ENCODE measurements at regions not wholly inside any gene's neighbourhood (a gene's known extent, or its start where the extent isn't known, plus 50 kb on each side); places are given as distances from the start of the nearest gene placed in this dataset.
"Not testable (repeated sequence)": the region's sequence is repeated elsewhere in the genome, so short reads cannot be mapped to it uniquely, and the experiment has no call there.

- DNase-seq (ENCODE audit: low read depth in 2 of 3, low spot score in 2 of 3): no peak
Observed at GRCh38 chr4:64016893-64017292, 392.4 kb downstream of the TECRL start.

GRCh38 chr4:64014647-64015046 is 394.6 kb downstream of the TECRL start:
- no peak for DNase-seq (ENCODE audit: low read depth in 2 of 3, low spot score in 2 of 3)

- no peak for DNase-seq (ENCODE audit: low read depth in 2 of 3, low spot score in 2 of 3)
Observed at GRCh38 chr4:64001229-64001898, 407.9 kb downstream of the TECRL start.

- no peak for DNase-seq (ENCODE audit: low read depth in 2 of 3, low spot score in 2 of 3)
Observed at GRCh38 chr4:64000241-64000640, 409.0 kb downstream of the TECRL start.

- no peak for DNase-seq (ENCODE audit: low read depth in 2 of 3, low spot score in 2 of 3)
Observed at GRCh38 chr4:63986253-63986652, 423.0 kb downstream of the TECRL start.

- no peak for DNase-seq (ENCODE audit: low read depth in 2 of 3, low spot score in 2 of 3)
Observed at GRCh38 chr4:63983224-63983623, 426.0 kb downstream of the TECRL start.

- DNase-seq (ENCODE audit: low read depth in 2 of 3, low spot score in 2 of 3): no peak
Observed at GRCh38 chr4:63965875-63966274, 443.4 kb downstream of the TECRL start.

- DNase-seq (ENCODE audit: low read depth in 2 of 3, low spot score in 2 of 3): not testable (repeated sequence)
Observed at GRCh38 chr4:63942706-63943286, 466.5 kb downstream of the TECRL start.

- DNase-seq (ENCODE audit: low read depth in 2 of 3, low spot score in 2 of 3): no peak
Observed at GRCh38 chr4:63937961-63938360, 471.3 kb downstream of the TECRL start.

GRCh38 chr4:63922146-63922545 is 487.1 kb downstream of the TECRL start:
- no peak for DNase-seq (ENCODE audit: low read depth in 2 of 3, low spot score in 2 of 3)

- no peak for DNase-seq (ENCODE audit: low read depth in 2 of 3, low spot score in 2 of 3)
Observed at GRCh38 chr4:63921561-63921960, 487.7 kb downstream of the TECRL start.

- DNase-seq (ENCODE audit: low read depth in 2 of 3, low spot score in 2 of 3): no peak
Observed at GRCh38 chr4:63919636-63920365, 489.4 kb downstream of the TECRL start.

- DNase-seq (ENCODE audit: low read depth in 2 of 3, low spot score in 2 of 3): no peak
Observed at GRCh38 chr4:63906660-63907183, 502.5 kb downstream of the TECRL start.

GRCh38 chr4:63904201-63904600 is 505.0 kb downstream of the TECRL start:
- no peak for DNase-seq (ENCODE audit: low read depth in 2 of 3, low spot score in 2 of 3)

GRCh38 chr4:63901304-63901703 is 507.9 kb downstream of the TECRL start:
- no peak for DNase-seq (ENCODE audit: low read depth in 2 of 3, low spot score in 2 of 3)

GRCh38 chr4:63898961-63899360 is 510.3 kb downstream of the TECRL start:
- no peak for DNase-seq (ENCODE audit: low read depth in 2 of 3, low spot score in 2 of 3)

GRCh38 chr4:63894161-63894560 is 515.1 kb downstream of the TECRL start:
- no peak for DNase-seq (ENCODE audit: low read depth in 2 of 3, low spot score in 2 of 3)

- no peak for DNase-seq (ENCODE audit: low read depth in 2 of 3, low spot score in 2 of 3)
Observed at GRCh38 chr4:63869370-63869769, 539.9 kb downstream of the TECRL start.

- DNase-seq (ENCODE audit: low read depth in 2 of 3, low spot score in 2 of 3): no peak
Observed at GRCh38 chr4:63851496-63851895, 557.8 kb downstream of the TECRL start.

GRCh38 chr4:63841266-63841665 is 568.0 kb downstream of the TECRL start:
- DNase-seq (ENCODE audit: low read depth in 2 of 3, low spot score in 2 of 3): no peak

GRCh38 chr4:63831590-63832155 is 577.6 kb downstream of the TECRL start:
- no peak for DNase-seq (ENCODE audit: low read depth in 2 of 3, low spot score in 2 of 3)
